AG10803 (cell line): ENCODE measurements at regions not wholly inside any gene's neighbourhood (a gene's known extent, or its start where the extent isn't known, plus 50 kb on each side); places are given as distances from the start of the nearest gene placed in this dataset.

Source experiments
- DNase-seq: peaks from one replicate; pipeline ENCODE4 v3.0.0; 2010; ENCODE audit warnings: low read depth
- H3K4me3 ChIP-seq: 2 replicates; pipeline ENCODE4 v1.5.1; 2011; ENCODE audit warnings: mild to moderate bottlenecking, low read length, control low read depth
- TF ChIP-seq, protein P1 (sequence below): conservative IDR thresholded peaks from 2 replicates; pipeline ENCODE4 v1.5.1; 2011; ENCODE audit warnings: mild to moderate bottlenecking, low read length, control low read depth, inconsistent platforms

DNA sequence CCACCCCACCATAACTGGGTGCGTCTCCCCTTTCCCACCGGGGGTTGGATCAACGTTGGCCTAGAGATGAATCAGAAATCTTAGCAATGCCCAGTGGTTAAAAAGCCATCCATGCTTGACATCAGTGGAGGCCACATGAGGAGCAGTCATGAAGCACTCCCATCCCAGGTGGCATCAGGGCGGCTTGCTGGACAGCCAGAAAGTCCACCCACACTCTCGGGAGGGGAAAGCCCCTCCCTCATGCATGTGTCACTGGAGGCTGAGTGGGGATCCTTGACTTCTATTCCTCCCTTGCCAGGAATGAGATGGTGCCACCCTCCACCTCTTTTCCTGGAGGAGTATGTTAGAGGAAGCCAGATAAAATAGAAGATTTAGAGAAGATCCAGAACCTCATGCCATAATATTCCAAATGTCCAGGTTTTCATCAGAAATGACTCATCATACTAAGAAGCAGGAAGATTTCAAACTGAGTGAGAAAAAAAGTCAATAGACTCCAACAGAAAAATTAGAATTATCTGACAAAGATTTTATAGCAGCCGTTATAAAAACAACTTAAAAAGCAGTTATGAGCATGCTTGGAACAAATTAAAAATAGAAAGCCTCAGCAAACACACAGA, 507.1 kb upstream of the ID2 start:
- DNase-seq, result no peak
- TF ChIP-seq, protein P1, sequence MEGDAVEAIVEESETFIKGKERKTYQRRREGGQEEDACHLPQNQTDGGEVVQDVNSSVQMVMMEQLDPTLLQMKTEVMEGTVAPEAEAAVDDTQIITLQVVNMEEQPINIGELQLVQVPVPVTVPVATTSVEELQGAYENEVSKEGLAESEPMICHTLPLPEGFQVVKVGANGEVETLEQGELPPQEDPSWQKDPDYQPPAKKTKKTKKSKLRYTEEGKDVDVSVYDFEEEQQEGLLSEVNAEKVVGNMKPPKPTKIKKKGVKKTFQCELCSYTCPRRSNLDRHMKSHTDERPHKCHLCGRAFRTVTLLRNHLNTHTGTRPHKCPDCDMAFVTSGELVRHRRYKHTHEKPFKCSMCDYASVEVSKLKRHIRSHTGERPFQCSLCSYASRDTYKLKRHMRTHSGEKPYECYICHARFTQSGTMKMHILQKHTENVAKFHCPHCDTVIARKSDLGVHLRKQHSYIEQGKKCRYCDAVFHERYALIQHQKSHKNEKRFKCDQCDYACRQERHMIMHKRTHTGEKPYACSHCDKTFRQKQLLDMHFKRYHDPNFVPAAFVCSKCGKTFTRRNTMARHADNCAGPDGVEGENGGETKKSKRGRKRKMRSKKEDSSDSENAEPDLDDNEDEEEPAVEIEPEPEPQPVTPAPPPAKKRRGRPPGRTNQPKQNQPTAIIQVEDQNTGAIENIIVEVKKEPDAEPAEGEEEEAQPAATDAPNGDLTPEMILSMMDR, result no peak
- H3K4me3 ChIP-seq, result no peak overlapping the region

DNA sequence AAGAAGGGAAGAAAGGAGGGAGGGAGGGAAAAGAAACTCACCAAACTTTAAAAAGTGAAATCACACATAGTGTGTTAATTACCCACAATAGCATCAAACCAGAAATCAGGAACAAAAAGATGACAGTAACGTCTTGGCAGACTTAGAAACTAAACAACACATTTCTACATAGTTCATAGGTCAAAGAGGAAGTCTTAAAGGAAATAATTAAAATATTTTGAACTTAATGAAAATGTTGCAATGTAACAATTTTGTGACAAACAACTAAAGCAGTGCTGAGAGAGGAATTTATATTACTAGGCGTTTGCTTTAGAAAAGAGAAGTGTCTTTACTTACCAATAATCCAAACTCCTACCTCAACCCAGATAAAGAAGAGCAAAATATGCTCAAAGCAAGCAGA, 505.0 kb upstream of the ID2 start:
- H3K4me3 ChIP-seq, result no peak overlapping the region
- DNase-seq, result no peak
- TF ChIP-seq, protein P1, result no peak

DNA sequence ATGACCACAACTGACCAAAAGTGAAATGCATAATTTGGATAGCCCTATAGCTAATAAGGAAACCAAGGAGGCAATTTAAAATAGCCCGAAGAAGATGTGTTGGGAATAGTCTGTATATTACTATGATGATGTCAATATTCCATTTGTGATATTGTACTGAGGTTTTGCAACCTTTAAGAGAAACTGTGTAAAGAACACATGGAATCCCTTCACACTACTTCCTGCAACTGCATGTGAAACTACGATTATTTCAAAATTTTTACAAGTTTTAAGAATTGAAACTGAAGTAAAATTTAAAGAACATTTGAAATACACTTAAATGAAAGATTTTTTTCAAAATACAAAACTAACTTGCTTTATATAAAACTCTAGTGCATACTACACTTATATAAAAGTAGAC, 504.3 kb upstream of the ID2 start:
- TF ChIP-seq, protein P1, result no peak
- DNase-seq, result no peak
- H3K4me3 ChIP-seq, result no peak overlapping the region

DNA sequence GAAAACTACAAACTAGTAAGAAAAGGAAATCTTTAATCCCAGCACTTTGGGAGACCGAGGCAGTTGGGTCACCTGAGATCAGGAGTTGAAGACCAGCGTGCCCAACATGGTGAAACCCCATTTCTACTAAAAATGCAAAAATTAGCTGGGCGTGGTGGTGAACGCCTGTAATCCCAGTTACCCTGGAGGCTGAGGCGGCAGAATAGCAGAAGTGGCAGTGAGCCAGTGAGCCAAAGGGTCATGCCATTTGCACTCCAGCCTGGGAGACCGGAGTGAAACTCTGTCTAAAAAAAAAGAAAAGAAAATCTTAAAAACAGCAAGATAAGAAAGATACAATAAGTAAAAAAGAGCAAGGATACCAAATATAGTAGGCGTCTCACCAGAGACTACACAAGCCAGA, 502.9 kb upstream of the ID2 start:
- TF ChIP-seq, protein P1, result no peak
- no peak for DNase-seq

DNA sequence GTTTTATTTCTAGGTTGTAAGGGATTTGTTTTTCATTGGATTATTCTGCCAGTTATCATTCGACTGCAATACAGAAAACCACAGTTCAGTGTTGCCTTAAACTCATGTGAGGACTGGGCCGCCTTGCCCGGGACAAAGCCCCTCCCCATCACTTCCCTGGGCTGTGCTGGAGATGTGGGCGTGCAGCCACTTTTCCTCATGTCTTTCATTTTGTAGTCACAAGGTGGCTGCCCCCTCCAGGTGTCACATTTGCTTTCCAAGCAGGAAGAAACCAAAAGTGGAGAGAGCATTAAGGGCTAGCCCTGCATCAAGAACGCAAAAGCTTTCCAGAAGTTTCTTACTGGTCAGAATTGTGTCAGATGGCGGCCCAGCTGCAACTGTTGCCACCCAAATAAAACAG, 492.5 kb upstream of the ID2 start:
- TF ChIP-seq, protein P1, result no peak
- no peak for DNase-seq
- H3K4me3 ChIP-seq, result no peak overlapping the region

More for the DNA sequence above, 502.9 kb upstream of the ID2 start:
- no peak overlapping the region for H3K4me3 ChIP-seq

DNA sequence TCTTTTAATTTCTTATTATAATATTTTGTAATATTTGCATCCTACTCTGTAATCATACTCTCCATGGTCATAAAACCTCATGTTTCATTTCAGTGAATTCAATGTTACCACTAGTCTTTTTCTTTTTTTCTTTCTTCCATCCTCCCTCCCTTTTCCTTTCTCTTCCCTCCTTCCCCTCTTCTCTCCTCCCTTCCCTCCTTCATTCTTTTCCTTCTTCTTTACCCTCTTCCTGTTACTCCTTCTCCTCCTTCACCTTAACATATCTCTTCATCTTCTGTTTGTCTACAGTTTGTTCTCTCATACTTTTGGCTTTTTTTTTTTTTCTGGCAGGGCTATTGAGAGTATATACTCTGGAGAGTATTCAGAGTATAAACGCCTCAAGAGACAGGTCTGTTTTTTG, 491.6 kb upstream of the ID2 start:
- TF ChIP-seq, protein P1, result no peak
- no peak for DNase-seq
- no peak overlapping the region for H3K4me3 ChIP-seq

DNA sequence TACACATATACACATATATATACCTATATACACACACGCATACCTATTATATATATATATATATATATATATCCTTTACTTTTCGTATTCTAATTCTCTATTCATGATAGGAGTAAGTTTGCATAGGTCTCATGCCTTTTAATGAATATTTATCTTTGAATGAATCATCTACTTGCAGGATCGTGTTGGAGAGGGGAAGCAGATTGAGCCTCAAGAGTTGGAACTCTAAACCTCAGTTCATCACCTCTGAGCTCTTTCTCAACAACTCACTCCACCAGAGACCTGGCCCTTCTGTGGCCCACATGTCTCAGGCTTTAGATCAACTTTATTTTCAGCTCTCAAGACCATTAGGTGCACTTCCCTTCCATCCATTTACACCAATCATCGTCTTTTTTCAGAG, 490.4 kb upstream of the ID2 start:
- TF ChIP-seq, protein P1, result no peak
- H3K4me3 ChIP-seq, result no peak overlapping the region
- no peak for DNase-seq
